Activated CD4-positive, alpha-beta memory T cell treated with anti-CD3 and anti-CD28 coated beads for 36 hours (primary cell): ENCODE measurements at regions not wholly inside any gene's neighbourhood (a gene's known extent, or its start where the extent isn't known, plus 50 kb on each side); places are given as distances from the start of the nearest gene placed in this dataset.
"Not testable (repeated sequence)": the region's sequence is repeated elsewhere in the genome, so short reads cannot be mapped to it uniquely, and the experiment has no call there.

Experiments
- CTCF ChIA-PET: fragments of 350-600 bp; sonication (Branson Sonifier 250); formaldehyde crosslinking; loops from one replicate; lab custom pipeline; 2021; ENCODE audit warnings: antibody characterized with exemption, inconsistent platforms; lab: Charles Lee
- POLR2A ChIA-PET: fragments of 350-600 bp; sonication (Branson Sonifier 250); formaldehyde crosslinking; loops from one replicate; lab custom pipeline; 2021; ENCODE audit warnings: antibody characterized with exemption; lab: Charles Lee
- DNase-seq: peaks from one replicate; pipeline ENCODE4 v3.0.0-alpha.2; 2020
- H3K27ac Mint-ChIP-seq: one replicate; pipeline ENCODE4 v1.8.0; 2021; ENCODE audit warnings: mixed read lengths
- H3K27me3 Mint-ChIP-seq: one replicate; pipeline ENCODE4 v1.8.0; 2021; ENCODE audit warnings: mixed read lengths
- H3K36me3 Mint-ChIP-seq: one replicate; pipeline ENCODE4 v1.8.0; 2021; ENCODE audit warnings: mixed read lengths
- H3K4me1 Mint-ChIP-seq: one replicate; pipeline ENCODE4 v1.8.0; 2021; ENCODE audit warnings: low read depth, mixed read lengths
- H3K4me3 Mint-ChIP-seq: one replicate; pipeline ENCODE4 v1.8.0; 2021; ENCODE audit warnings: mild to moderate bottlenecking, mixed read lengths
- H3K9me3 Mint-ChIP-seq: one replicate; pipeline ENCODE4 v1.8.0; 2021; ENCODE audit warnings: mixed read lengths
- intact Hi-C: fragments of 100-400 bp; cut with micrococcal nuclease; formaldehyde crosslinking; loops from one replicate; pipeline ENCODE4 v1.15.1; 2023

DNA sequence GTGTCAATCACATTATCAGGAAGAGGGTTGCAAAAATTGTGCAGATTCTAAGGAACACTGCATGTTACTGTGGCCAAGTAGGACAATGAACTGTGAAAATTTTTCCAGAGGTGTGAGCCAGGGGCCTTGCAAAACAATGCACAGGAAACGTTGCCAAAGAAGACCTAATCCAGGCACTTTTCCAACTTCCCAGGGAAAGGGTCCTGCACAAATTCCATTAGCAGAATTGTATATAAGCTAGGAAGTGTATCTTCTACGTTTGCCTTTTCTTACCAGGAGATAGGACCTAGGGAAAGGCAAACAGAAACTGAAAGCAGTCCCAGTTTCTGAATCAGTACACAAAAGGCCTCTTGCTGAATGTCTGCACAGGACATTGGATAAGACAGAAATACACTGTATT is 1888.3 kb upstream of the CELF4 start:
- H3K4me3 Mint-ChIP-seq: no peak overlapping the region
- POLR2A ChIA-PET: no interaction called here
- no peaks in the 10 kb centered on the region for H3K27me3 Mint-ChIP-seq
- H3K36me3 Mint-ChIP-seq: no peaks in the 10 kb centered on the region
- intact Hi-C loops: no loop called here
- H3K9me3 Mint-ChIP-seq: peaks cover 6% of the 10 kb centered on the region
- CTCF ChIA-PET: no interaction called here
- peaks cover 2% of the 10 kb centered on the region for H3K4me1 Mint-ChIP-seq
- DNase-seq: no peak
- H3K27ac Mint-ChIP-seq: no peak overlapping the region

DNA sequence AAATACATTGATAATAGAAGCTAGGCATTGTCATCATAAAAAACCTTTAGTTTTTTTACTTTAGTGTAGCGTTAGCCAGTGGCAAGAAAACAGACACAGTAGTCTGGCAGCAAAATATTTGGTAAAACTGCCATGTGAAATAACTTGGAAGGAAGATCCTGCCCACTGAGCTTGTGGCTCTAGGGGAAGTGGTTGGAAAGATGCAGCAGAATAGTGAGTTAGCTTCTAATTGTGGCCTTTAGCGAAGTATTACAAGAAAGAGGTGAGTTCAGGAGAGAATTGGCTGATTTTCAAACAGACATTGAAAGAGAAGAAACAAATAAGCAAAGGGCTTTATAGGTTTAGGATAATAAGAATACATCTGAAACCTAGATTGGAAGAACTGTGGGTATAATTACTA is 1887.8 kb upstream of the CELF4 start:
- no peak for DNase-seq
- POLR2A ChIA-PET: no interaction called here
- Mint-ChIP-seq H3K9me3 (peaks cover 2% of the 10 kb centered on the region), H3K4me1 (peaks cover 2% of the 10 kb centered on the region), H3K27ac (no peak overlapping the region), H3K36me3 (no peaks in the 10 kb centered on the region), H3K4me3 (no peak overlapping the region), H3K27me3 (no peaks in the 10 kb centered on the region)
- CTCF ChIA-PET: no interaction called here
- intact Hi-C loops: no loop called here

DNA sequence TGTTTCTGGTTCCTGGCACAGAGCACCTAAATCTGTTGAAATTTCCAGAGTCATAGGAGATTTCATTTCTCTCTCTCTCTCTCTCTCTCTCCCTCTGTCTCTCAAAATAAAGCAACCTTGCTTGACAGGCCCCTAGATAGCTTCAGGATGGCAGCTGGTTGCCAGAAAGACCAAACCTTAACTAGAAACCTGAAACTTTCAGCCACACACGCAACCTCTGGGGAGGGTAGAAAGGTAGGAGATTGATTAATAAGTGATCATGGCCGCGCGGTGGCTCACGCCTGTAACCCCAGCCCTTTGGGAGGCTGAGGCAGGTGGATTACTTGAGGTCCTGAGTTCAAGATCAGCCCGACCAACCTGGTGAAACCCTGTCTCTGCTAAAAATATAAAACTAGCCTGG is 1885.4 kb upstream of the CELF4 start:
- no peak for DNase-seq
- POLR2A ChIA-PET: no interaction called here
- peaks cover 2% of the 10 kb centered on the region for H3K4me1 Mint-ChIP-seq
- CTCF ChIA-PET: no interaction called here
- no peaks in the 10 kb centered on the region for H3K36me3 Mint-ChIP-seq
- H3K4me3 Mint-ChIP-seq: no peak overlapping the region
- H3K27ac Mint-ChIP-seq: no peak overlapping the region
- peaks cover 6% of the 10 kb centered on the region for H3K9me3 Mint-ChIP-seq
- no peaks in the 10 kb centered on the region for H3K27me3 Mint-ChIP-seq
- intact Hi-C loops: no loop called here

DNA sequence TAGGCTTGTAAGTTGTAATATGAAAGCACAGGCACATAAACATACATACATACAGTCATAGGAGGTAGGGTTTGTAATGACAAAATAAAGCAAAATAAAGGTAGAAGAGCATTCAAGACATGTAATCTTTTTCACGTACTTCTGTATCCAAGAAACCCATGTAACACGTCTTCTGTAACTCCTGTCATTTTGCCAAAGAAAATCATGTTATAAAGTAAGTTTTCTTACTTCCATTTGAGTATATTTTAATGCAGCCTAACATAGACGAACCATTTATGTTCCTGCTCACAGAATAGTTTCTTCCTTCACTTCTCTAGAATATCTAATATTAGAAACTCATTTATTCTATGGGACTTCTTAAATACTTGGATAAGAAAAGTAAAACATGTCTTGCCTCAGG is 1884.0 kb upstream of the CELF4 start:
- POLR2A ChIA-PET: no interaction called here
- no peak for DNase-seq
- H3K9me3 Mint-ChIP-seq: peaks cover 9% of the 10 kb centered on the region
- no peak overlapping the region for H3K4me3 Mint-ChIP-seq
- no peak overlapping the region for H3K27ac Mint-ChIP-seq
- intact Hi-C loops: no loop called here
- no peaks in the 10 kb centered on the region for H3K27me3 Mint-ChIP-seq
- H3K36me3 Mint-ChIP-seq: no peaks in the 10 kb centered on the region
- CTCF ChIA-PET: no interaction called here
- H3K4me1 Mint-ChIP-seq: peaks cover 2% of the 10 kb centered on the region

DNA sequence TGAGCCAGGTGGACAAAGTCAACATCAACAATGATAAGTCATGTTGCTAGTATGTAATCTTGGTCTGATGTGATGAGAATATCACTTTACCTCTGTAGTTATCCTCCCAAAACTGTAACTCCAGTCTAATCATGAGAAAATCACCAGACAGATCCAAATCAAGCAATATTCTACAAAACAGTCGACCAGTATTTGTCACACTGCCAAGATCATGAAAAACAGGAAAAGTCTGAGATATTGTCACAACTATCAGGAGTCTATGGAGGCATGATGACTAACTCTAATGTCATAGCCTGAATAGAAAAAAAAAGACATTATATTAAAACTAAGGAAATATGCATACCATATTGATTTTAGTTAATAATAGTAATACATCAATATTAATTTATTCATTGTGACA is 1883.3 kb upstream of the CELF4 start:
- Mint-ChIP-seq H3K36me3 (no peaks in the 10 kb centered on the region), H3K4me1 (peaks cover 2% of the 10 kb centered on the region), H3K4me3 (no peak overlapping the region), H3K27me3 (no peaks in the 10 kb centered on the region), H3K27ac (no peak overlapping the region), H3K9me3 (peaks cover 9% of the 10 kb centered on the region)
- no peak for DNase-seq
- CTCF ChIA-PET: no interaction called here
- POLR2A ChIA-PET: no interaction called here
- intact Hi-C loops: no loop called here

DNA sequence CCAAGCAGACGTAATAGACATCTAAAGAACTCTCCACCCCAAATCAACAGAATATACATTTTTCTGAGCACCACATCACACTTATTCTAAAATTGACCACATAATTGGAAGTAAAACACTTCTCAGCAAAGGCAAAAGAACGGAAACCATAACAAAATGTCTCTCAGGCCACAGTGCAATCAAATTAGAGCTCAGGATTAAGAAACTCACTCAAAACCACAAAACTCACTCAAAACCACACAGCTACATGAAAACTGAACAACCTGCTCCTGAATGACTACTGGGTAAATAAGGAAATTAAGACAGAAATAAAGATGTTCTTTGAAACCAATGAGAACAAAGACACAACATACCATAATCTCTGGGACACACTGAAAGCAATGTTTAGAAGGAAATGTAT is 1879.4 kb upstream of the CELF4 start:
- DNase-seq, H3K4me3 Mint-ChIP-seq, POLR2A ChIA-PET, intact Hi-C loops, CTCF ChIA-PET, H3K27ac Mint-ChIP-seq, H3K36me3 Mint-ChIP-seq, H3K27me3 Mint-ChIP-seq, H3K4me1 Mint-ChIP-seq: not testable (repeated sequence)
- peaks cover 13% of the 10 kb centered on the region for H3K9me3 Mint-ChIP-seq

DNA sequence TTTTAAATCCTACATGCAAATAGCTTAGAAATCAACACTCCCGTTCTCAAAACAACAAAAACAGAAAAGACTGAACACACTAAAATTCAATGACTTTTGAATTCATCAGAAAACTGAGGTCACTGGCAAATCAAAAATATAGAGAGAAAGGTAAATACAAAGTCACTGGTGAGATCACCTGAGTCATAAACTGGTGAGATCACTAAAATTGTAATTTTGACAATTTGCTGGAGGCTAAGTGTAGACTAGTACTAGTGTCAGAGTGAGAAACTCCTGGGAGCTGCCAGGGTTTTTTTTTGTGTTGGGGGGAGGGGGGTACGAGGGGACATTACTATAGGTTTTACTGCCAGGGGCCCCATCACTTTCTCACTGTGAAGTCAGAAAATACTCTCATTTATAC is 1876.0 kb upstream of the CELF4 start:
- Mint-ChIP-seq H3K9me3 (peaks cover 17% of the 10 kb centered on the region), H3K36me3 (no peaks in the 10 kb centered on the region), H3K4me1 (no peaks in the 10 kb centered on the region), H3K27ac (no peak overlapping the region), H3K4me3 (no peak overlapping the region), H3K27me3 (no peaks in the 10 kb centered on the region)
- intact Hi-C loops: no loop called here
- no peak for DNase-seq
- CTCF ChIA-PET: no interaction called here
- POLR2A ChIA-PET: no interaction called here

DNA sequence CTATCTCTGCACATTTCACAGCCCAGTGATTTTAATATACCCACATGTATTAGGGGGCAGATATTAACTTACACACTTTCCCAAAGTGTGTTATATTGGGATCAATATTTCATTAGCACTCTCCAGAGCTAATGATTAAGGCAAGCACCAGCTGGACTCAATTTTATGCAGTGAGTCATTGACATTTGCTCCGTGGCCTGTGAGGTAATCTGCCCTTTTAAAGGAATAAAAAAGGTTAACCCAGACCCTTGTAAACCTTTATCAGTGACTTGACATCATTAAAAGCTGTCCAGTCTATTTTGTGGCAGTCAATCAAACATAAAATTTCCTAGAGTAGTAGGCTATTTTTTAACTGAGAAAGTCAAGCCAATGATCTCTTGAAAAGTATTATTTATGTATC is 1870.4 kb upstream of the CELF4 start:
- intact Hi-C loops: no loop called here
- ChIA-PET CTCF (no interaction called here), POLR2A (no interaction called here)
- no peak for DNase-seq
- Mint-ChIP-seq H3K27ac (no peak overlapping the region), H3K36me3 (no peaks in the 10 kb centered on the region), H3K4me1 (no peaks in the 10 kb centered on the region), H3K27me3 (no peaks in the 10 kb centered on the region), H3K9me3 (peaks cover 9% of the 10 kb centered on the region), H3K4me3 (no peak overlapping the region)

DNA sequence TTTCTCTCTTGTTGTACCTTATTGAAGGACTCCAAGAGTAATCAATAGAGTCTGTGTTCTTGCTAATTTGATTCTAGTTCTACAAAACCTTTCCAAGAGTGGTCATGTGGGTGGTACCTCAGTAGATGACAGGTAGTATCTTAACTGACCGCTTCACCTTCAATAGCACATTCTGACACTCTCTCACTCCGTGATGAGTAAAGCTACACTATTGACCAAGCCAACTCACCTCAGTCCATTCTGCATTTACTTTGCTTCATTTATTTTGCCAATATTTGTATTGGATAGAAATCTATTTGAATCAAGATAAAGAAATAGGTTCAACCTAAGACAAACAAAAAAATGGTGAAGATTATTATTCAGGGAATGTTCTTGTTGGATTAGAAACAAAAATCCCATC is 1869.6 kb upstream of the CELF4 start:
- intact Hi-C loops: no loop called here
- no peak overlapping the region for H3K4me3 Mint-ChIP-seq
- peaks cover 12% of the 10 kb centered on the region for H3K9me3 Mint-ChIP-seq
- ChIA-PET CTCF (no interaction called here), POLR2A (no interaction called here)
- no peaks in the 10 kb centered on the region for H3K27me3 Mint-ChIP-seq
- DNase-seq: no peak
- H3K36me3 Mint-ChIP-seq: no peaks in the 10 kb centered on the region
- no peak overlapping the region for H3K27ac Mint-ChIP-seq
- H3K4me1 Mint-ChIP-seq: no peaks in the 10 kb centered on the region

DNA sequence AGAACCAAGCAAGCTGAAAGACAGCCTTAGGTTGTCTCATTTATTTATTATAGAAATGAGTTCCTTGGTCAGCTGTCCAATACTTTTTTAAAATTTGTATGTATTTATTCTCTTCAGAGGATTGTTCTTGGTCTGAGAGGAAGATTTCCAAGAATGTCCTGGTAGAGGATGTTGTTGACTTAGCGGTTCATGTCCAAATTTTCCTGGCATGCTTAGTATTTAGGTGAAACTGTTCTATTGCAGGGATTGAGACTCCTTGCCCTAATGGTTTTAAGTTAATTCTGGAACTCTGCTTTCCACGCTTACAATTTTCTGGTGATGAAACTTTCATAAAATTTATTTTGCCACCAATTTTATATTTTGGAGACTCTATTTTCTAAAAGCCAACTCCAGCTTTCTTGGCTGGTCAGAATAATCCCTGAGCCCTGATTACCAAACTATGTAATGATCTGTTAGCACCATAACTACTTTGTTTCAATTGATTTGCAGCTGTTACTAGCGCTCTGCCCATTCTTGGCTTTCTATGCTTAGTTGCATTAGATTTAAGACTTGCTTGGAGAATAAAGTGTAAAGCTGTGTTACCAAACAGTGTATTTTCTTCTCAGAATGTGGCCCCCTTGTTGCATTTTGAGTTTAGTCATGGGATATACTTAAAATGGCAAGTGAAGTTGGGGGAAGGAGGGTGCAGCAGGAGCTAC is 1868.8 kb upstream of the CELF4 start:
- CTCF ChIA-PET: no interaction called here
- POLR2A ChIA-PET: no interaction called here
- Mint-ChIP-seq H3K36me3 (no peaks in the 10 kb centered on the region), H3K27ac (no peak overlapping the region), H3K9me3 (peaks cover 20% of the 10 kb centered on the region), H3K27me3 (no peaks in the 10 kb centered on the region), H3K4me1 (no peaks in the 10 kb centered on the region), H3K4me3 (no peak overlapping the region)
- no peak for DNase-seq
- intact Hi-C loops: no loop called here

DNA sequence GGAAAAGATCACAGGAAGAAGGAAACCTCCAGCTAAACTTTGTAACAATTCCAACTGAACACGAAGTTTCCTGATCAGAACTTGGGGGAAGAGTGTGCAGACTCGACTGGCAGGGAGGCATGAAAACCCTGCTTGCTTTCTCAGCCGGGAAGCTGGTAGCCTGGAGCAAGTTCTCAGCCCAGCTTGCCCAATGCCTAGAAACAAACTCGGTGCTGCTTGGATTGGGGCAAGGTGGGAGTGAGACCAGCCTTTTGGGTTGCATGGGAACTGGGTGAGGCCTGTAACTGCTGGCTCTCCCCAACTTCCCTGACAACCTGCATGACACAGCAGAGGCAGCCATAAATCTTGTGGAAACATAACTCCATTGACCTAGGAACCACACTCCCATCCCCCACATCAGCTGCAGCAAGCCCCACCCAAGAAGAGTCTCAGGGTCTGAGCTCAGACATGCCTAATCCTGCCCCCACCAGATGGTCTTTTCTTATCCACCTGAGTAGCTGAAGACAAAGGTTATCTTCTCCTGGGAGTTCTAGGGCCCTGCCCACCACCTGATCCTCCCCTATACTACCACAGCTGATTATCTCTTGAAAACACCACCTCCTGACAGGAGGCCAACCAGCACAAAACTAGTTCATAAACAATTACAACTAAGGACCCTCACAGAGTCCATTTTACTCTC is 1859.7 kb upstream of the CELF4 start:
- H3K9me3 Mint-ChIP-seq: peaks cover 19% of the 10 kb centered on the region
- no peak overlapping the region for H3K27ac Mint-ChIP-seq
- intact Hi-C loops: no loop called here
- no peaks in the 10 kb centered on the region for H3K4me1 Mint-ChIP-seq
- H3K36me3 Mint-ChIP-seq: no peaks in the 10 kb centered on the region
- H3K4me3 Mint-ChIP-seq: no peak overlapping the region
- no peaks in the 10 kb centered on the region for H3K27me3 Mint-ChIP-seq
- POLR2A ChIA-PET: no interaction called here
- DNase-seq: no peak
- CTCF ChIA-PET: no interaction called here

DNA sequence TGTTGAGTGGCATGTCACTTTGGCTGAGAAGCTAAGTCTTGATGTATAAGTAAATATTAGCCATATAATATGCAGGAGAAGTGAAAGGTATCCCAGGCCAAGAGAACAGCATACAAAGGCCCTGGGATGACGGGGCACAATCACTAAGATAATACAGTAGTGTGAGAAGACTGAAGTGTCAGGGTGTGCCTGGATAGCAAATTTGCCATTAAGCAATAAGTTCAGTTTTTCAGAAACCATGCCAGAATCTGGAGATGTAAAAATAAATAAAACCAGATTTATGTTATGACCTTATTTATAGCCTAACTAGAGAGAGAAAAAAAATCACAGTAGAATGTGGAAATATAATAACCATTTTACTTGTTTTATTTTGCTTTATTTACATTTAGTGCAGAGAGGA is 1858.7 kb upstream of the CELF4 start:
- Mint-ChIP-seq H3K4me1 (no peaks in the 10 kb centered on the region), H3K4me3 (no peak overlapping the region), H3K36me3 (no peaks in the 10 kb centered on the region), H3K9me3 (peaks cover 9% of the 10 kb centered on the region), H3K27me3 (no peaks in the 10 kb centered on the region), H3K27ac (no peak overlapping the region)
- POLR2A ChIA-PET: no interaction called here
- no peak for DNase-seq
- CTCF ChIA-PET: no interaction called here
- intact Hi-C loops: no loop called here

DNA sequence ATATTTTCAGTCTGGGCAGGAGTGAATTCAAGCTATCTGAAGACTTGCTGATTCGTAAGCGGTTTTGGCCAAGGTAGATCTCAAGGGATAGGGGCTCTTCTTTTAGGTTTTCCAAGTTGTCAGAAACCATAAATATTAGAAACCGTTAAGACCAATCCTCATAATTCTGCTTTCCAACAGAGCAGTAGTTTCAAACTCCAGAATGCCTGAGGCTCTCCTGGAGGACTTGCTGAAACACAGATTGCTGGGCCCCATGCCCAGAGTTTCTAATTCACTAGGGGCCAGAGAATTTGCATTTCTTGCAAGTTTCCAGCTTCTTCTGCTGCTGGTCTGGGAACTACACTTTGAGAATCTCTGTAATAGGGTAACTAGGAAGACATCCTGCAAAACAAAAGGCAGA is 1855.7 kb upstream of the CELF4 start:
- Mint-ChIP-seq H3K27ac (no peak overlapping the region), H3K27me3 (no peaks in the 10 kb centered on the region), H3K36me3 (no peaks in the 10 kb centered on the region), H3K4me3 (no peak overlapping the region), H3K4me1 (no peaks in the 10 kb centered on the region), H3K9me3 (peaks cover 3% of the 10 kb centered on the region)
- no peak for DNase-seq
- POLR2A ChIA-PET: no interaction called here
- CTCF ChIA-PET: no interaction called here
- intact Hi-C loops: no loop called here
